ENCODE measurements at regions not wholly inside any gene's neighbourhood (a gene's known extent, or its start where the extent isn't known, plus 50 kb on each side); places are given as distances from the start of the nearest gene placed in this dataset.
A peak's percentile ranks its signal among the peaks of the same experiment; 100 is the strongest.

DNA sequence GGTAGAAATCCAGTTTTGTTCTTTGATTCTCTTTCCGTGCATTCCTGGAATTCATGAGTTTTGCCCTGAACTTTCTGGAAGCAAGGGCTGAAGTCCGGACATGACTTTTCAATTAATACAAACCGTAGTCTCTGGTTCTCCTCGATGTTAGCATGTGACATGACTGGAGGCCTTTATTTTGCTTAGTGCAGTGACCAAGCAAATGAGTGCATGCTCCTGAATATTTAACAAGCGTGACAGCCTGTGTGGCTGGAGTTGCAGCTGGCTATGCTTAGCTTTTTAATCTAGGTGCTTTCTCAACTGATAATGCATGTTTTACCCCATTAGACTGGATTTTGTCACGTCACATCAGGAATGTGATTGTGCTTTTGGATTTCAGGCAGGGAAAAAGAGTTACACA is 302.1 kb downstream of the MAP2K6 start:
- ChIA-PET POLR2A (no interaction called here), CTCF (no interaction called here)
- Histone ChIP-seq H3K4me1 (ENCODE audit: control extremely low read depth in 1 of 4, control insufficient read depth in 4 of 4, insufficient read depth in 4 of 4, low read length in 3 of 4) (no peaks in the 10 kb centered on the region), H3K27me3 (replicated peaks in 2 of 5; ENCODE audit: control insufficient read depth in 4 of 5, insufficient read depth in 5 of 5, low read length in 4 of 5) (no peaks in the 10 kb centered on the region), H3K4me3 (ENCODE audit: control insufficient read depth in 1 of 7, extremely low read depth in 1 of 7, insufficient read depth in 4 of 7, low read depth in 2 of 7, low read length in 6 of 7) (no peak overlapping the region), H3K27ac (ENCODE audit: insufficient read depth in 1 of 2, low read depth in 1 of 2, low read length in 2 of 2, poor library complexity in 1 of 2, severe bottlenecking in 2 of 2) (no peak overlapping the region), H3K9me3 (ENCODE audit: control extremely low read depth in 1 of 5, control insufficient read depth in 4 of 5, insufficient read depth in 2 of 5, low read depth in 1 of 5, low read length in 4 of 5) (no peaks in the 10 kb centered on the region), H3K36me3 (ENCODE audit: control insufficient read depth in 4 of 4, insufficient read depth in 4 of 4, low read length in 3 of 4) (no peaks in the 10 kb centered on the region)
- 93% methylated on average over 6 of the region's 6 CpGs for WGBS (ENCODE audit: insufficient coverage)
- no peak for DNase-seq

GRCh38 chr17:69717214-69717613 is 302.7 kb downstream of the MAP2K6 start:
- whole genome bisulfite sequencing (ENCODE audit: insufficient coverage): 88% methylated on average over 2 of the region's 2 CpGs

GRCh38 chr17:69717819-69718218 is 303.3 kb downstream of the MAP2K6 start:
- Histone ChIP-seq H3K27ac (ENCODE audit: insufficient read depth in 1 of 2, low read depth in 1 of 2, low read length in 2 of 2, poor library complexity in 1 of 2, severe bottlenecking in 2 of 2) (no peak overlapping the region), H3K27me3 (replicated peaks in 2 of 5; ENCODE audit: control insufficient read depth in 4 of 5, insufficient read depth in 5 of 5, low read length in 4 of 5) (no peaks in the 10 kb centered on the region), H3K36me3 (ENCODE audit: control insufficient read depth in 4 of 4, insufficient read depth in 4 of 4, low read length in 3 of 4) (no peaks in the 10 kb centered on the region), H3K4me3 (ENCODE audit: control insufficient read depth in 1 of 7, extremely low read depth in 1 of 7, insufficient read depth in 4 of 7, low read depth in 2 of 7, low read length in 6 of 7) (no peak overlapping the region), H3K9me3 (ENCODE audit: control extremely low read depth in 1 of 5, control insufficient read depth in 4 of 5, insufficient read depth in 2 of 5, low read depth in 1 of 5, low read length in 4 of 5) (no peaks in the 10 kb centered on the region), H3K4me1 (ENCODE audit: control extremely low read depth in 1 of 4, control insufficient read depth in 4 of 4, insufficient read depth in 4 of 4, low read length in 3 of 4) (no peaks in the 10 kb centered on the region)
- whole genome bisulfite sequencing (ENCODE audit: insufficient coverage): 100% methylated on average over 2 of the region's 4 CpGs
- CTCF ChIA-PET: no interaction called here
- POLR2A ChIA-PET: no interaction called here
- no peak for DNase-seq

More at GRCh38 chr17:69717214-69717613, 302.7 kb downstream of the MAP2K6 start:
- H3K9me3 ChIP-seq (ENCODE audit: control extremely low read depth in 1 of 5, control insufficient read depth in 4 of 5, insufficient read depth in 2 of 5, low read depth in 1 of 5, low read length in 4 of 5): no peaks in the 10 kb centered on the region
- no peaks in the 10 kb centered on the region for H3K36me3 ChIP-seq (ENCODE audit: control insufficient read depth in 4 of 4, insufficient read depth in 4 of 4, low read length in 3 of 4)
- CTCF ChIA-PET: no interaction called here
- no peaks in the 10 kb centered on the region for H3K4me1 ChIP-seq (ENCODE audit: control extremely low read depth in 1 of 4, control insufficient read depth in 4 of 4, insufficient read depth in 4 of 4, low read length in 3 of 4)
- no peak for DNase-seq
- no peak overlapping the region for H3K4me3 ChIP-seq (ENCODE audit: control insufficient read depth in 1 of 7, extremely low read depth in 1 of 7, insufficient read depth in 4 of 7, low read depth in 2 of 7, low read length in 6 of 7)
- no peak overlapping the region for H3K27ac ChIP-seq (ENCODE audit: insufficient read depth in 1 of 2, low read depth in 1 of 2, low read length in 2 of 2, poor library complexity in 1 of 2, severe bottlenecking in 2 of 2)
- POLR2A ChIA-PET: no interaction called here
- H3K27me3 ChIP-seq (replicated peaks in 2 of 5; ENCODE audit: control insufficient read depth in 4 of 5, insufficient read depth in 5 of 5, low read length in 4 of 5): no peaks in the 10 kb centered on the region

DNA sequence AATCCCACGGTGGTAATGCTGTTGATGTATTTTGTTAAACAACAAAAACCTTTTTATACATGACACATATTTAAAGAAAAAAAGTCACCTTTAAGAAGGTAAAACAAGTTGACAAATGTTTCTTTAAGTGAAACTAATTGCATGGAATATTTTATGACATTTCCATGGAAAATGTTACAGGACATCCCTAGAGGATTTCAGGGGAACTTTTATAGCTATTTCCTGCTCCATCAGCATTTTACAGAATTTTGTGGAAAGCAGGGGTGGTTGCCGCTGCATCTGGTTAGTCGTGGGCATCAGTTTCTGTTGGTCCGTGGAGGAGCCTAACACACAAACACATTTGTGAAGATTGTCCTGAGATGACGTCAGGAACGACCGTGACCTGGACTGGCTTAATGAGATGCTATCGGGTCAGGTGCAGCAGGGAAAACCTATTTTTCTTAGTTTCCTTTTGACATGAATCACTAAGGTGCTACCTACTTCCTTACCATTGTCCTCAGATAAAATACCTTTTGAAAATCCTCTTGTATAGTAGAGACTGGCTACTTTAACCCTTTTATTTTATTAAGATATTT is 305.1 kb downstream of the MAP2K6 start:
- ChIA-PET CTCF (no interaction called here), POLR2A (no interaction called here)
- Histone ChIP-seq H3K9me3 (ENCODE audit: control extremely low read depth in 1 of 5, control insufficient read depth in 4 of 5, insufficient read depth in 2 of 5, low read depth in 1 of 5, low read length in 4 of 5) (no peaks in the 10 kb centered on the region), H3K27ac (ENCODE audit: insufficient read depth in 1 of 2, low read depth in 1 of 2, low read length in 2 of 2, poor library complexity in 1 of 2, severe bottlenecking in 2 of 2) (no peak overlapping the region), H3K27me3 (replicated peaks in 2 of 5; ENCODE audit: control insufficient read depth in 4 of 5, insufficient read depth in 5 of 5, low read length in 4 of 5) (no peaks in the 10 kb centered on the region), H3K4me1 (ENCODE audit: control extremely low read depth in 1 of 4, control insufficient read depth in 4 of 4, insufficient read depth in 4 of 4, low read length in 3 of 4) (no peaks in the 10 kb centered on the region), H3K4me3 (ENCODE audit: control insufficient read depth in 1 of 7, extremely low read depth in 1 of 7, insufficient read depth in 4 of 7, low read depth in 2 of 7, low read length in 6 of 7) (no peak overlapping the region), H3K36me3 (ENCODE audit: control insufficient read depth in 4 of 4, insufficient read depth in 4 of 4, low read length in 3 of 4) (no peaks in the 10 kb centered on the region)
- DNase-seq: no peak
- WGBS (ENCODE audit: insufficient coverage): 100% methylated on average over 5 of the region's 8 CpGs

DNA sequence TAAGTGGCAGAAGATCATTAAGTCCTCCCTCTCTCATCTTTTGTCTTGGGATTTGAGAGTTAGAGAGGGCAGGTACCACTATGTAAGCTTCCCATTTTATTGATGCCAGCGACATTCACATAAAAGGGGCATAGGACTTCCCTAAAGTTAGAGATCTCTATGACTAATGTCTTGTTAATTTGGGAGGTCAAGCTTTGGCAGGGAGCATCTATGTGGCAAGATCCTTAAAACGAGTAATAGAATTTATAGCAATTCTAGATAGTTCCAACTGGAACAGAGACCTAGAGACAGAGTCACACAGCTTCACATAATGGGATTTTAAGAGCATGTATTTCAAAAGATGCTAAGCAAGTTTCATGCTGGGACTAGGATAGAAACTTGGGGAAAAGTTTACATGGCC is 308.0 kb downstream of the MAP2K6 start:
- Histone ChIP-seq H3K27me3 (replicated peaks in 2 of 5; ENCODE audit: control insufficient read depth in 4 of 5, insufficient read depth in 5 of 5, low read length in 4 of 5) (no peaks in the 10 kb centered on the region), H3K27ac (ENCODE audit: insufficient read depth in 1 of 2, low read depth in 1 of 2, low read length in 2 of 2, poor library complexity in 1 of 2, severe bottlenecking in 2 of 2) (no peak overlapping the region), H3K9me3 (ENCODE audit: control extremely low read depth in 1 of 5, control insufficient read depth in 4 of 5, insufficient read depth in 2 of 5, low read depth in 1 of 5, low read length in 4 of 5) (no peaks in the 10 kb centered on the region), H3K4me3 (ENCODE audit: control insufficient read depth in 1 of 7, extremely low read depth in 1 of 7, insufficient read depth in 4 of 7, low read depth in 2 of 7, low read length in 6 of 7) (no peak overlapping the region), H3K4me1 (ENCODE audit: control extremely low read depth in 1 of 4, control insufficient read depth in 4 of 4, insufficient read depth in 4 of 4, low read length in 3 of 4) (no peaks in the 10 kb centered on the region), H3K36me3 (ENCODE audit: control insufficient read depth in 4 of 4, insufficient read depth in 4 of 4, low read length in 3 of 4) (no peaks in the 10 kb centered on the region)
- ChIA-PET CTCF (no interaction called here), POLR2A (no interaction called here)
- no peak for DNase-seq
- no CpG with 5 or more reads among the region's 2 CpGs for WGBS (ENCODE audit: insufficient coverage)

GRCh38 chr17:69723316-69723715 is 308.8 kb downstream of the MAP2K6 start:
- H3K9me3 ChIP-seq (ENCODE audit: control extremely low read depth in 1 of 5, control insufficient read depth in 4 of 5, insufficient read depth in 2 of 5, low read depth in 1 of 5, low read length in 4 of 5): no peaks in the 10 kb centered on the region
- 100% methylated on average over 3 of the region's 3 CpGs for WGBS (ENCODE audit: insufficient coverage)
- DNase-seq: no peak
- no peak overlapping the region for H3K27ac ChIP-seq (ENCODE audit: insufficient read depth in 1 of 2, low read depth in 1 of 2, low read length in 2 of 2, poor library complexity in 1 of 2, severe bottlenecking in 2 of 2)
- peaks cover 0 to under 1% (median 0%) of the 10 kb centered on the region in 4 experiments for H3K4me1 ChIP-seq (ENCODE audit: control extremely low read depth in 1 of 4, control insufficient read depth in 4 of 4, insufficient read depth in 4 of 4, low read length in 3 of 4)
- ChIA-PET POLR2A (no interaction called here), CTCF (interaction anchor here (1.3 to 1.4 kb wide), 2 partner anchors 12 to 906 kb away, joined by 3 to 4 read pairs; no protein-coding TSS in a partner anchor)
- H3K27me3 ChIP-seq (replicated peaks in 2 of 5; ENCODE audit: control insufficient read depth in 4 of 5, insufficient read depth in 5 of 5, low read length in 4 of 5): no peaks in the 10 kb centered on the region
- no peaks in the 10 kb centered on the region for H3K36me3 ChIP-seq (ENCODE audit: control insufficient read depth in 4 of 4, insufficient read depth in 4 of 4, low read length in 3 of 4)
- H3K4me3 ChIP-seq (ENCODE audit: control insufficient read depth in 1 of 7, extremely low read depth in 1 of 7, insufficient read depth in 4 of 7, low read depth in 2 of 7, low read length in 6 of 7): no peak overlapping the region

DNA sequence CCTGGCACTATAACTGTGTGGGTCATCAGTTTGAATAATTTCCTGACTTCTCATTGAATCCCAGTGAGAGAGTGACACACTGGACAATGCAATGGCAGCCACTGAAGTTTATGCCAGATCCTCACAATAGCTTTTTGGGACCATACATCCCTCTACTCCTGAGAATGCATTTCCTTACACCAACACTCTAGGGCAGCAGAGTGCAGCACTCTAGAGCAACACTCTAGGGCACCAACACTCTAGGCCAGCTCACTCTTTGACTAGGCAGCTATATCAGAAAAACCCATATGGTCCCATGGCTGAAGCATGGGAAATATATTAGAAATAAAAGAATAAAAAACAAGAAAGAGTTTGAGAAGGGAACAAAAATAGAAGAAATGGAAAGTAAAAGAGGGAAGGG is 309.2 kb downstream of the MAP2K6 start:
- Histone ChIP-seq H3K9me3 (ENCODE audit: control extremely low read depth in 1 of 5, control insufficient read depth in 4 of 5, insufficient read depth in 2 of 5, low read depth in 1 of 5, low read length in 4 of 5) (no peaks in the 10 kb centered on the region), H3K27me3 (replicated peaks in 2 of 5; ENCODE audit: control insufficient read depth in 4 of 5, insufficient read depth in 5 of 5, low read length in 4 of 5) (no peaks in the 10 kb centered on the region), H3K27ac (ENCODE audit: insufficient read depth in 1 of 2, low read depth in 1 of 2, low read length in 2 of 2, poor library complexity in 1 of 2, severe bottlenecking in 2 of 2) (no peak overlapping the region), H3K36me3 (ENCODE audit: control insufficient read depth in 4 of 4, insufficient read depth in 4 of 4, low read length in 3 of 4) (no peaks in the 10 kb centered on the region), H3K4me3 (ENCODE audit: control insufficient read depth in 1 of 7, extremely low read depth in 1 of 7, insufficient read depth in 4 of 7, low read depth in 2 of 7, low read length in 6 of 7) (no peak overlapping the region), H3K4me1 (ENCODE audit: control extremely low read depth in 1 of 4, control insufficient read depth in 4 of 4, insufficient read depth in 4 of 4, low read length in 3 of 4) (peaks cover 0 to 4% (median 0%) of the 10 kb centered on the region in 4 experiments)
- ChIA-PET CTCF (interaction anchor here (1.3 to 1.4 kb wide), 2 partner anchors 11 to 906 kb away, joined by 3 to 4 read pairs; no protein-coding TSS in a partner anchor), POLR2A (no interaction called here)
- peak in 1 of 3 donors; percentile 10 for DNase-seq

All from common myeloid progenitor, CD34-positive (primary cell).